AG20443 (cell line): ENCODE measurements at regions not wholly inside any gene's neighbourhood (a gene's known extent, or its start where the extent isn't known, plus 50 kb on each side); places are given as distances from the start of the nearest gene placed in this dataset.

Experiments used
- DNase-seq: peaks from one replicate; pipeline ENCODE4 v3.0.0; 2012; ENCODE audit warnings: low spot score, mixed read lengths

- DNase-seq = no peak
Observed at GRCh38 chr16:6929868-6930267, 402.8 kb upstream of the RBFOX1 start.

DNA sequence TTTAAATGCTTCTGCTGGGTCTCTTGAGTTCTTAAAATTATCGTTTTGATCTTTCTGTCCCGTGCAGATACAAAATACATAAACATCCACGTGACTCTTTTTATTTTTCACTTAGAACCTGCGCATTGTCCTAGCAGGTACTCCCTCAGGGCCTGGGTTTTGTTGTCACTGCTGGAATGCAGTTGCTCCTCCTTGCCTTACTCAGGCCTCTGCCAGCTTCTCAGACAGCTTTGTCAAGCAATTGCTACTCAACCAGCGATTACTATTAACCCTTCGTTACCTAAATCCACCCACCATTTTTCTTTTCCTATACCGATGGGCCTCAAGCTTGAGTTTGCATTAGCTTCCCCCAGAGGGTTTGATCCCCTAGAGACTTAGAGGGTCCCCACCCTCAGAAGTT, 405.9 kb upstream of the RBFOX1 start:
- DNase-seq = no peak

GRCh38 chr16:6926341-6926740, 406.3 kb upstream of the RBFOX1 start:
- no peak for DNase-seq

- no peak for DNase-seq
Observed at GRCh38 chr16:6918646-6919045, 414.0 kb upstream of the RBFOX1 start.

DNA sequence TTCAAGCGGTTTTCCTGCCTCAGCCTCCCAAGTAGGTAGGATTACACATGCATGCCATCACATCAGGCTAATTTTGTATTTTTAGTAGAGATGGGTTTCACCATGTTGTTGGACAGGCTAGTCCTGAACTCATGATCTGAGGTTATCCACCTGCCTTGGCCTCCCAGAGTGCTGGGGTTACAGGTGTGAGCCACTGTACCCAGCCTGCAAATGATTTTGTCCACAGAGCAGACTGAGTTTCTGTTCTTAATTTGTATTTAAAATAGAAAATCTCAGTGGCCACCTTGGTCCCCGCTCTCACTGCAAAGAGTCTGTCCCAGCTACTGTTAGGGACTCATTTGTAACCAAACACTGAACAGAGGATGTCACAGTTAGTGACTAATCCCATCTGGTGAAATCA, 415.7 kb upstream of the RBFOX1 start:
- no peak for DNase-seq

GRCh38 chr16:6913566-6913965, 419.1 kb upstream of the RBFOX1 start:
- DNase-seq = no peak

DNA sequence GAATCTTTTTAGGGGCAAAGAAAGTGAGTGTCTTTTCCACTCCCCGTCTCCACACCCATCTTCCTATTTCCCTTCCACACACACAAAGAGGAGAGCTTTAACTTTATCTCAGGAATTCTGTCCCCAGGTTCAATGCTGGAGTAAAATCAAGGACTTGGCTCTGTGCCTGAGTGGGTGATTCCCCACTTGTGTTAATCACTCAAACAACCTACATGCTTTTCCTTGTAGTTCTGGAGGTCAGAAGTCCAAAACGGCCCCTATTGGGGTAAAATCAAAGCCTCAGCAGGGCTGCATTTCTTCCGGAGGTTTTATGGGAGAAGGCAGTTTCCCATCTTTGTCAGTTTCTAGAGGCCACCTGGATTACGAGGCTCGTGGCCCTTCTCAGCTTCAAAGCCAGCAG, 422.3 kb upstream of the RBFOX1 start:
- no peak for DNase-seq

DNA sequence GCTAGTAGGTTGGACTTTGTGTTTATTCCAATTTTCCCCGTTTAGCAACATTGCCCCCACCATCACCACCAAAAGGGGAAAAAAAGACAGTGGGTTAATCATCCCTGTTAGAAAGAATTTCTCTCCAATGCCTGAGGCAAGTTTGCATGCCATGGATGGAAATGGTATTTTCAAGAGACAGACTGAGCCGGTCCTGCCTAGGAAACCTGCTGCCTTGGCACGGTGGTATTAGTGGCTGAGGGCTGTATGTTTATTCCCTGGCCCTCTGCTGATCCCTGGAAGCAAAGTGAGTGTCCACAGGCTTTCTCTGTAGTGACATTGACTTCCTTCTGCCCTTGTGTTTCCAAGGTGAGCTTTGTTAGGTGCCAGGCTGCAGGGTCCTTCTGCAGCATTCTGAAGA, 427.0 kb upstream of the RBFOX1 start:
- no peak for DNase-seq

GRCh38 chr16:6903671-6904070, 429.0 kb upstream of the RBFOX1 start:
- DNase-seq = no peak

DNA sequence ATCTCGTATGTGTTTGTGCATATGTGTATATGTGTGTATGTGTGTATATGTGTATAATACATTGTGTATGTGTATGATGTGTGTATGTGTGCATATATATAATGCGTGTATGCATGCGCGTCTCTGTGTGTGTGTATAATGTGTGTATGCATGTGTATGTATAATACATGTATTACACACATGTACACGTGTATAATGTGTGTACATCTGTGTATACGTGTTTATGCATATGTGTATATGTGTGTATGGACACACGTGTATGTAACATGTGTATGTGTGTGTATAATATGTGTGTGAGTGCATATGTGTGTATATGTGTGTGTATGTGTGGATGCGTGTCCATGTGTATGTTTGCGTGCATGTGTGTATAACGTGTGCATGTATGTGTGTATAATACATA, 433.7 kb upstream of the RBFOX1 start:
- no peak for DNase-seq

DNA sequence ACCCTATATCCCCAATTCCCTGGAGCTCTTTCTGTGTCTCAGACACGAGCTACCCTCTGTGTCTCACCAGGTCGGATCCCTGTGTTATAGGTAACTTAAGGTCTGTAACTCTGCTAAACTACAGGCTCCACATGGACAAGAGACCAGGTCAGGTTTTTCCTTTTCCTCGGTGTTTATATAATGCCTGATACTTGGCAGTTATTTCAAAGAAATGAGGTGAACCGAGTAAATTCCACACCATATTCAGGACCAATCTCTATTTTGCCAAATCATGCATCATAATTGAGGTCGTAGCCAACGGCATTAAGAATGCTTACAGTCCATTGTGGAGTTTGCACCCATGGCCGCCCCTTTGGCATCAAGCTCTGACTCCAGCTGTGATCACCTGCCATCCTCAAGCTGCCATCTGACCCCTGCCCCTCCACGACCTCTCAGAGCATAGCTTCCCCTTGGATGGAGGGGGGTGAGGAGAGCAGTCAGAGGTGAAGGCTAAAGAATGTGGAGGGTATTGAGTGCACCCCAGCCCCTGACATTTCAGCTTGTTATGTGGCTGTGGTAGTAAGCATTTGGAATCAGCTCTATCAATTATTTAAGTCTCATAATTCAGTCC, 434.7 kb upstream of the RBFOX1 start:
- DNase-seq = no peak

DNA sequence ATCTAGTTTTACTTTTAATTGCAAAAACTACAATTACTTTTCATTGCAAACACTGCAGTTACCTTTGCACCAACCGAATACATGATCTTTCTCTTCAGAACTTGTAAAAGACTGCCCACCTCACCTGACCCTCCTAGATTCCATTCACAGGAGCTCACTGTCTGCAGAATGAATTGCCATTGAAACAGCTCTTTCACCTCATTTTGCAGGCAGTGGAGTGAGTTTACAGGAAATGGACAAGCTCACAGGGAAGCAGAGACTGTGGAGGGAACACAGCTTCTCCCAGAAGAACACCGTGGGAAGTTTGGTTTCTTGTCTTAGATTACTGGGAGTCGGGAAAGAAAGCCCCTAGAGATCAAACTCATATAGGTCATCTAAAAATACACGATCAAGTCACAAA, 439.7 kb upstream of the RBFOX1 start:
- DNase-seq = no peak

- DNase-seq = no peak
Observed at GRCh38 chr16:6891496-6891895, 441.1 kb upstream of the RBFOX1 start.

DNA sequence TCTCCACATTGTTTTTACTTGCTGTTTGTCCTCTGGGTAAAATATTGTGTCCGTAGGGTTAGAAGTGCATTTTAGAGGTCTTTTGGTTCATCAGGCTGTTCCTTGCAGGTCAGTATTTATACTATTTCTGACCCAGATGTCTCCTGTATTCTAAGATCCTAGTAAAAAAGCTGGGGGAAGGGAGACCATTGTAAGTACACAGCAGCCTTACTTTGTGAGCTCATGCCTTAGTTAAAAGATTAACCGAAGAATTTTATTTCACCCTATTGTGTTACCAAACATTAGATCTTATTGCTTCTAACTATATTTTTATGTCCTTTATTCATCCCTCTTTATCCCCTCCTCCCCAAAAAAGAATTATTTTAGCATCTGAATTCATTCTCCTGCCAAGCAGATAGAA, 444.1 kb upstream of the RBFOX1 start:
- no peak for DNase-seq

DNA sequence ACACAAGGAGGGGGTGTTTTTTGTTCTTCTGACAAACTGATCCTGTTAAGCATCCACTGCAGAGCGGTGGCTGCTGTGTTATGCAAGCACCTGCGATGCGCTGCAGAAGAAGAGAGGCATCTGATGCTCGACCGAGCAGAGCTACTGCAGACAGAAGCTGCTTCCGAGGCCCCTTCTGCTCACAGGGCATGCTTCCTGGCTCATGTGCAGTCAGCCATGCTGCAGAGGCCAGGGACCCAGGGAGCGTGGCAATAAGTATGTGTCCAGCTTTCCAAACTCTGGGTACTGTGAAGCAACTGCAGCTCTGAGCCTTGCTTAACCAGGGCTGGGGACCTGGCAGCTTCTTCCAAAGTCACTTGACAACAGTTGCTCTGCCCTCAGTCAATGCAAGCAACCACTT, 448.6 kb upstream of the RBFOX1 start:
- no peak for DNase-seq

GRCh38 chr16:6880263-6880662, 452.4 kb upstream of the RBFOX1 start:
- no peak for DNase-seq

GRCh38 chr16:6864671-6865070, 468.0 kb upstream of the RBFOX1 start:
- no peak for DNase-seq

- no peak for DNase-seq
Observed at GRCh38 chr16:6864244-6864643, 468.4 kb upstream of the RBFOX1 start.

- DNase-seq = no peak
Observed at GRCh38 chr16:6863135-6863534, 469.5 kb upstream of the RBFOX1 start.

DNA sequence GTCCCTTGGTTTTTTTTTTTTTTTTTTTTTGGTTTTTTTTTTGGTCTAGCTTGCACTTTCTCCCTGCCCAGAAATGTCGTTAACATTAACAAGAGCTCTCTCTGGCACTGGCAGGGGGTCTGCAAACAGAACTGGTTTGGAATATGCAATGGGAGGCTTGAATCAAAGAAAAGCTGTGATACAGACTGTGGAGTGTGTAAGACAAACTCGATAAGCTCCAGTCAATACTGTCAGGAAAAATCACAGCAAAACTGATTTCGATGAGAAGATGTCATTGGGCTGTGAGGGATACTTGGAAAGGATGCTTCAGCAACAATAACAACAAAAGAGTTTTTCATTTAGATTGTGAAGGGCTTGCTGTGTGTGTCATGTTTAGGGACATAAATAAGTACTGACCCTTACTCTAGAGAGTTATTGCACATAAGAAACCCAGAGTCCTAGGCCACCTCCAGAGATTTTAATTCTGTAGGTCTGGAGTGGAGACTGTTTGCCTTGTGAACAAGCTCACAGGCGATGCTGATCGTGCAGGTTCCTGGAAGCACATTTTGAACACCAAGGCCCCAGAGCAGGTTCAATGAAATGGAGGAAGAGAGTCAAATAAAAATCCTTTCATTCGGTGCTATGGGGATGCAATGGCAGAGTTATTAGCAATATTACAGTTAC, 470.7 kb upstream of the RBFOX1 start:
- DNase-seq = no peak

- DNase-seq = no peak
Observed at GRCh38 chr16:6861135-6861814, 471.4 kb upstream of the RBFOX1 start.

DNA sequence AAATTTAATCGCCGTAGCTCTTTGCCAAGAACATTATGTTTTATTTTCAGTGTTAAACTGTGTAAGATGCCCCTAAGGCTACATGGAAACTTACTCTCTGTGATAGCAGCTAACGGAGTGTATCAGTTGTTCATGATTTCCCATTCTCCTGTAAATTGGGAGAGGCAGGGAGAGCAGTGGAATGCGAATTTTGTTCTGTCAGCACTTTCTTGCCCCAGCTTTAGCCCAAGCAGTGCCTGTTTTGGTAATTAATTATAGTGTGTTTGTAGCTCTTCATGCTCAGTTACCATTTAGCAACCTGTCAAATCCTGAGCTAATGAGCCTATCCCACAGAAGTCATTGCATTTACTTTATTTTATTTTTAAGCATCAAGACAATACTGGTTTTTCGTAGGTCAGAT, 475.1 kb upstream of the RBFOX1 start:
- no peak for DNase-seq

GRCh38 chr16:6856578-6856977, 476.1 kb upstream of the RBFOX1 start:
- DNase-seq = no peak

DNA sequence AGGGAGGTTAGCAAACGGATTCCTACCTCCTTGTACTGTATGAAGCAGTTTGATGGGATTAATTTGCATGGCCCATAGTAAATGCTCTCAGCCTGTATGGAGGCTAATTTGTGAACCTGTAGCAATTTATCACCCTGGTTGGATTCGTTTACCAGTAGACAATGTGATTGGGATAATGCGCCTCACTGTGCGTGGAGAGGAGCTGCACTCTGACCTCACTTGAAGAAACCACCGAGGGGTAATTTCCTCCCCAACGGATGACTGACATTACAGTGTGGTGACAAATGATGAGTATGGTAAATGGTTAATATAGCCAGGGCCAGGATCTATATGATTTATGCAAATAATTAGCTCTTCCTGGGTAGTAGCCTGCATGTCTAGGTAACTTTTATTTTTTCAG, 479.1 kb upstream of the RBFOX1 start:
- no peak for DNase-seq
